ENCODE measurements at regions not wholly inside any gene's neighbourhood (a gene's known extent, or its start where the extent isn't known, plus 50 kb on each side); places are given as distances from the start of the nearest gene placed in this dataset.
"Not testable (repeated sequence)": the region's sequence is repeated elsewhere in the genome, so short reads cannot be mapped to it uniquely, and the experiment has no call there.

DNA sequence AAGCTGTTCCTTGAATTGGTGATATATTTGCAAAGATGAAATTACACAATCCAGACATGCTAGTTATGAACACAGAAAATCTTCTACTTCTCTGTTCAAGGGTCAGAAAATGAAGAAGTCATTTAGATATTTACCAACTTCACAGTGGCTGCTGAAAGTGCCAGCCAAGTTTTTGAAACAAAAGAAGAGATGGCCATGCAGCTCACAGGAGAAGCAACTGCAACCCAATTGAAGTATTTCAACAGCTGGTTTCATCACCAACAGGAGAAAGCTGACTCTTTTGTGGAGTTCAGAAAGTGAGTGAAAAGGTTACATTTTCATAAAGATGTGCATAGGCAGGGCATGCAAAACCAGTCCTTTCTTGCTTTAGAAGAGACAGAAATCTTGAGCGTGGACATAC, 70.1 kb upstream of the LSM6 start:
- no peaks in the 10 kb centered on the region for H3K36me3 Mint-ChIP-seq (ENCODE audit: low read depth)
- H3K27me3 Mint-ChIP-seq: peaks cover 11% of the 10 kb centered on the region
- DNase-seq (no peak), ATAC-seq (peak; percentile 49)
- POLR2A ChIA-PET: no interaction called here
- CTCF ChIA-PET: interaction anchor here (0.7 to 2.5 kb wide), 2 partner anchors 10 to 129 kb away, joined by 3 to 9 read pairs; no protein-coding TSS in a partner anchor
- intact Hi-C loops (cut with DNase I, micrococcal nuclease): no loop called here
- no peaks in the 10 kb centered on the region for H3K9me3 Mint-ChIP-seq (ENCODE audit: low read depth)
- H3K4me3 Mint-ChIP-seq: no peak overlapping the region
- H3K27ac Mint-ChIP-seq: no peak overlapping the region
- H3K4me1 Mint-ChIP-seq: peaks cover 5% of the 10 kb centered on the region

DNA sequence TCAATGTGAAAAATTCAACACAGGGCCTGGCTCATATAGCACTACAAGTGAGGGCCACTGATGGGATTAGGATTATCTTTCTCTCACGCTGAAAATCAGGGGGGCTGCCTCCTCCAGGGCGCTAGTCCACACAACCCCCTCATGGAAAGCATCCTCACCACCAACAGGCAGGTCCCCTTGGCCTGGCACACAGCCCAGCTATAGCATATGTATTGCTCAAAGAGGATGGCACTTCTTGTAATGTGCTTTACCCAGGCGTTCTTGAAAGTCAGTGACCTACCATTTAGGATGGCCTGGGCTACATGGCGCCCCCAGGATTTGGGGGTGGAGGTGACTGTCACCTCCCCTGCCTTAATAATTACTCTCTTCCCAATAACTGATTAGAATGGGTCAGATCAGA, 71.0 kb upstream of the LSM6 start:
- H3K36me3 Mint-ChIP-seq (ENCODE audit: low read depth): no peaks in the 10 kb centered on the region
- ChIA-PET POLR2A (no interaction called here), CTCF (no interaction called here)
- H3K27me3 Mint-ChIP-seq: peaks cover 11% of the 10 kb centered on the region
- no peak overlapping the region for H3K4me3 Mint-ChIP-seq
- DNase-seq: no peak
- no peaks in the 10 kb centered on the region for H3K9me3 Mint-ChIP-seq (ENCODE audit: low read depth)
- no peak for ATAC-seq
- intact Hi-C loops (cut with DNase I, micrococcal nuclease): no loop called here
- H3K27ac Mint-ChIP-seq: no peak overlapping the region
- H3K4me1 Mint-ChIP-seq: peaks cover 5% of the 10 kb centered on the region

GRCh38 chr4:146104052-146104451, 71.5 kb upstream of the LSM6 start:
- H3K27me3 Mint-ChIP-seq: peaks cover 11% of the 10 kb centered on the region
- H3K9me3 Mint-ChIP-seq (ENCODE audit: low read depth); intact Hi-C loops (cut with DNase I, micrococcal nuclease); H3K4me3 Mint-ChIP-seq; H3K27ac Mint-ChIP-seq; H3K36me3 Mint-ChIP-seq (ENCODE audit: low read depth); POLR2A ChIA-PET; H3K4me1 Mint-ChIP-seq; DNase-seq; CTCF ChIA-PET; ATAC-seq: not testable (repeated sequence)

DNA sequence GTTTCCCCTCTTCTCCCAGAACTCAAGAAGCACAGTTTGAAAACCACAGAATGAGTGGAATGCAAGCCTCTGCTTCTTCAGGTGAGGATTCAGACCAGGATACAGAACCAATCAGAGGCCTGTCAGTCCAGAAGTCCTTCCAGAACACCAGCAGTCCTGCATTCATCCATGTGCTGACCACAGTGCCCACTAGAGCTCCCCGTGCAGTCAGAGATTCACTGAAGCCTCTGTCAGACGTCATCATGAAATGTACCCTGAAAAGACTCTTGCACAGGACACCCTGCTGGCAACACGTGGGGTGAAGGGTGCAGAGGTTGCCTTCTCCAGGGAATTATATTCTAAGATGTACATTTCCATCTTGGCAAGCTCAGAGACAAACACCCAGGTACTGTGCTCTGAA, 75.9 kb upstream of the LSM6 start:
- Mint-ChIP-seq H3K9me3 (ENCODE audit: low read depth) (peaks cover 3% of the 10 kb centered on the region), H3K27me3 (peaks cover 13% of the 10 kb centered on the region), H3K4me1 (no peaks in the 10 kb centered on the region), H3K4me3 (no peak overlapping the region), H3K27ac (no peak overlapping the region), H3K36me3 (ENCODE audit: low read depth) (no peaks in the 10 kb centered on the region)
- ChIA-PET CTCF (interaction anchor here (0.6 to 1.4 kb wide), 4 partner anchors 16 to 796 kb away, joined by 3 to 4 read pairs (median 4); no protein-coding TSS in a partner anchor), POLR2A (no interaction called here)
- no peak for ATAC-seq
- DNase-seq: no peak
- intact Hi-C loops (cut with DNase I, micrococcal nuclease): loop anchor here (5.0 to 10.0 kb wide), 2 partner anchors 818 to 995 kb away; no protein-coding TSS in a partner anchor

- ATAC-seq (no peak), DNase-seq (no peak)
- H3K27me3 Mint-ChIP-seq: peaks cover 13% of the 10 kb centered on the region
- H3K36me3 Mint-ChIP-seq (ENCODE audit: low read depth): no peaks in the 10 kb centered on the region
- ChIA-PET CTCF (interaction anchor here (0.6 to 1.4 kb wide), 3 partner anchors 22 to 73 kb away, joined by 3 read pairs; no protein-coding TSS in a partner anchor), POLR2A (no interaction called here)
- intact Hi-C loops (cut with DNase I, micrococcal nuclease): loop anchor here (5.0 to 10.0 kb wide), 2 partner anchors 818 to 996 kb away; no protein-coding TSS in a partner anchor
- no peak overlapping the region for H3K27ac Mint-ChIP-seq
- peaks cover 3% of the 10 kb centered on the region for H3K9me3 Mint-ChIP-seq (ENCODE audit: low read depth)
- no peaks in the 10 kb centered on the region for H3K4me1 Mint-ChIP-seq
- H3K4me3 Mint-ChIP-seq: no peak overlapping the region
These were observed 76.5 kb upstream of the LSM6 start for GRCh38 chr4:146098978-146099377.

GRCh38 chr4:146098397-146098796, 77.1 kb upstream of the LSM6 start:
- ATAC-seq: peak; percentile 26
- POLR2A ChIA-PET: no interaction called here
- H3K4me3 Mint-ChIP-seq: no peak overlapping the region
- intact Hi-C loops (cut with DNase I, micrococcal nuclease): loop anchor here (5.0 to 10.0 kb wide), 2 partner anchors 819 to 996 kb away; no protein-coding TSS in a partner anchor
- no peak for DNase-seq
- no peaks in the 10 kb centered on the region for H3K36me3 Mint-ChIP-seq (ENCODE audit: low read depth)
- peaks cover 3% of the 10 kb centered on the region for H3K9me3 Mint-ChIP-seq (ENCODE audit: low read depth)
- no peaks in the 10 kb centered on the region for H3K4me1 Mint-ChIP-seq
- H3K27ac Mint-ChIP-seq: no peak overlapping the region
- CTCF ChIA-PET: interaction anchor here (1.4 kb wide), 1 partner anchor 73 kb away, joined by 3 read pairs; no protein-coding TSS in a partner anchor
- peaks cover 12% of the 10 kb centered on the region for H3K27me3 Mint-ChIP-seq

- POLR2A ChIA-PET: no interaction called here
- intact Hi-C loops (cut with DNase I, micrococcal nuclease): loop anchor here (5.0 to 10.0 kb wide), 2 partner anchors 821 to 998 kb away; no protein-coding TSS in a partner anchor
- Mint-ChIP-seq H3K27me3 (peaks cover 11% of the 10 kb centered on the region), H3K4me1 (no peaks in the 10 kb centered on the region), H3K27ac (no peak overlapping the region), H3K4me3 (no peak overlapping the region), H3K36me3 (ENCODE audit: low read depth) (no peaks in the 10 kb centered on the region), H3K9me3 (ENCODE audit: low read depth) (peaks cover 3% of the 10 kb centered on the region)
- DNase-seq: no peak
- ATAC-seq: no peak
- CTCF ChIA-PET: interaction anchor here (1.0 to 2.2 kb wide), 4 partner anchors 10 to 81 kb away, joined by 3 to 9 read pairs (median 6); no protein-coding TSS in a partner anchor
These were observed 79.1 kb upstream of the LSM6 start for GRCh38 chr4:146096371-146096770.

GRCh38 chr4:146095860-146096259, 79.7 kb upstream of the LSM6 start:
- peaks cover 8% of the 10 kb centered on the region for H3K27me3 Mint-ChIP-seq
- no peak overlapping the region for H3K4me3 Mint-ChIP-seq
- no peak overlapping the region for H3K27ac Mint-ChIP-seq
- H3K4me1 Mint-ChIP-seq: no peaks in the 10 kb centered on the region
- intact Hi-C loops (cut with DNase I, micrococcal nuclease): loop anchor here (2.0 to 10.0 kb wide), 3 partner anchors 81 to 999 kb away; no protein-coding TSS in a partner anchor
- ChIA-PET POLR2A (no interaction called here), CTCF (interaction anchor here (0.7 to 2.2 kb wide), 22 partner anchors 10 to 1001 kb away, joined by 3 to 11 read pairs (median 4); no protein-coding TSS in a partner anchor)
- no peaks in the 10 kb centered on the region for H3K36me3 Mint-ChIP-seq (ENCODE audit: low read depth)
- DNase-seq (no peak), ATAC-seq (no peak)
- peaks cover 3% of the 10 kb centered on the region for H3K9me3 Mint-ChIP-seq (ENCODE audit: low read depth)

DNA sequence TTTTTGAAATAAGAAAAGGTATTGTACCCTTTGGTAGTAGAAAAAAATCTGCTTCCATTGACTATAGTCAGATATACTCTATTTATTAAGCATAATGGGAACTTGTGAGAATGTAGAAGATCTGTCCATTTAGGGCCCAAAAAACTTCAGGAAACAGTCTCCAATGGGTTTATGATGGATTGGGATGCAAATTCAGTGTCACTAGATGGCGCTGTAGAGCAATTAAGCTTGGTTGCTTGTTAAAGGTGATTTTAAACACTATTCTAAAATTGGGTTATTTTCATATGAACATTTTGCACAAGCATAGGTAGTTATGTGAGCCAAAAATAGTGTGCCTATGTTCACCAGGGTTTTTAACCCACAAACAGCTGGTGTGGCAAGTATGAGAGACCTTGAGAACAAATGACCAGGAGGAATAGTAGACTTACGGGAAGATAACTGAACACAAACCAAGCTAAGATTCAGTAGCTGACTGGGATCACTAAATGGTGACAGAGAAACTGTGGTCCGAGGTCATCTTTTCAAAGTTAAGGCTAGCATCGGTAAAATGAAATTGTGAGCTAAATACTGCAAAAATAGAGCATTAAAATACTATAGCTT, 80.3 kb upstream of the LSM6 start:
- ChIA-PET POLR2A (no interaction called here), CTCF (interaction anchor here (0.7 to 2.2 kb wide), 23 partner anchors 9 to 1002 kb away, joined by 3 to 11 read pairs (median 4); no protein-coding TSS in a partner anchor)
- peaks cover 3% of the 10 kb centered on the region for H3K9me3 Mint-ChIP-seq (ENCODE audit: low read depth)
- ATAC-seq (no peak), DNase-seq (peak; percentile 46)
- H3K27me3 Mint-ChIP-seq: peaks cover 7% of the 10 kb centered on the region
- no peaks in the 10 kb centered on the region for H3K36me3 Mint-ChIP-seq (ENCODE audit: low read depth)
- intact Hi-C loops (cut with DNase I, micrococcal nuclease): loop anchor here (2.0 to 10.0 kb wide), 3 partner anchors 82 to 1000 kb away; no protein-coding TSS in a partner anchor
- no peak overlapping the region for H3K27ac Mint-ChIP-seq
- H3K4me3 Mint-ChIP-seq: no peak overlapping the region
- no peaks in the 10 kb centered on the region for H3K4me1 Mint-ChIP-seq

DNA sequence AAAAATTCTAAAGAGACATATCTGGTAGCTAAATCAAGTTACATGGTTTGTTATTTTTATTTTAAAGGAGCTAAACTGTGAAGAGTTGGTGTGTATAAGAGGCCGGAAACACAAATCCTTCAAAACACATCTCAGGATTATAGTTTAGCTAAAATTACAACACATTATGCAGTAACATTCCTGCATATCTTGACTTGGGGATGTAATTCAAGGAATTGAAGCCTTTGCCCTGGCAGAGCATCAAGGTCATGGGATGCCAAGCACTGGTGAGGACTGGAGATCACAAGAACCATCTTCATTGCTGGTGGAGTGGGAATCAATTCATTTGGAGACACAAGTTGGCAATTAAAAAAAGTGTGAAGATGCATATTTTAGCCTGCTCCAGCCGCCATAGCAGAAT, 86.8 kb upstream of the LSM6 start:
- ChIA-PET POLR2A (no interaction called here), CTCF (interaction anchor here (0.6 to 1.2 kb wide), 3 partner anchors 9 to 41 kb away, joined by 3 read pairs; no protein-coding TSS in a partner anchor)
- Mint-ChIP-seq H3K36me3 (ENCODE audit: low read depth) (no peaks in the 10 kb centered on the region), H3K4me3 (no peak overlapping the region), H3K4me1 (no peaks in the 10 kb centered on the region), H3K9me3 (ENCODE audit: low read depth) (no peaks in the 10 kb centered on the region), H3K27me3 (peaks cover 19% of the 10 kb centered on the region), H3K27ac (no peak overlapping the region)
- intact Hi-C loops (cut with DNase I, micrococcal nuclease): no loop called here
- ATAC-seq: no peak
- DNase-seq: no peak

DNA sequence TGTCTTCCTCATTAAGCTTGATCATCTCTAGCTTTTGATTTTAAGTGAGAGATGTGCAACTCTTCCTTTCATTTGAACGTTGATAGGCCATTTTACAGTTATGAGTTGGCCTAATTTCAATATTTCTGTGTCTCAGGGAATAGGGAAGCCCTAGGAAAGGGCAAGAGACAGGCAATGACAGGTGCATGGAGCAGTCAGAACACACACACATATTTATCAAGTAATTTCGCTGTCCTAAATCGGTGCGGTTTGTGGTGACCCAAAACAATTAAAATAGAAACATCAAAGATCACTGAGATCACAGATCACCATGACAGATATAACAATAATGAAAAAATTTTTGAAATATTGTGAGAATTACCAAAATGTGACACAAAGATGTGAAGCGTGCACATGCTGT, 87.7 kb upstream of the LSM6 start:
- no peaks in the 10 kb centered on the region for H3K36me3 Mint-ChIP-seq (ENCODE audit: low read depth)
- H3K27ac Mint-ChIP-seq: no peak overlapping the region
- no peak for ATAC-seq
- H3K4me1 Mint-ChIP-seq: no peaks in the 10 kb centered on the region
- ChIA-PET POLR2A (interaction anchor here (0.7 kb wide), 1 partner anchor 316 kb away, joined by 3 read pairs; no protein-coding TSS in a partner anchor), CTCF (interaction anchor here (1.2 kb wide), 1 partner anchor 10 kb away, joined by 3 read pairs; no protein-coding TSS in a partner anchor)
- H3K4me3 Mint-ChIP-seq: no peak overlapping the region
- no peak for DNase-seq
- peaks cover 20% of the 10 kb centered on the region for H3K27me3 Mint-ChIP-seq
- intact Hi-C loops (cut with DNase I, micrococcal nuclease): no loop called here
- no peaks in the 10 kb centered on the region for H3K9me3 Mint-ChIP-seq (ENCODE audit: low read depth)

GRCh38 chr4:146076081-146076480, 99.4 kb upstream of the LSM6 start:
- Mint-ChIP-seq H3K27me3 (peaks cover 5% of the 10 kb centered on the region), H3K4me1 (no peaks in the 10 kb centered on the region), H3K4me3 (no peak overlapping the region), H3K36me3 (ENCODE audit: low read depth) (no peaks in the 10 kb centered on the region), H3K9me3 (ENCODE audit: low read depth) (no peaks in the 10 kb centered on the region), H3K27ac (no peak overlapping the region)
- intact Hi-C loops (cut with DNase I, micrococcal nuclease): no loop called here
- CTCF ChIA-PET: interaction anchor here (0.7 kb wide), 1 partner anchor 20 kb away, joined by 3 read pairs; no protein-coding TSS in a partner anchor
- POLR2A ChIA-PET: no interaction called here
- DNase-seq (no peak), ATAC-seq (no peak)
